Sigmoid colon (tissue), 4 donors: ENCODE measurements at regions not wholly inside any gene's neighbourhood (a gene's known extent, or its start where the extent isn't known, plus 50 kb on each side); places are given as distances from the start of the nearest gene placed in this dataset.

ENCODE experiments used
- EP300 ChIP-seq, 4 donors: sonication (generic); formaldehyde crosslinking; IDR thresholded peaks; one replicate each; pipeline ENCODE4 v1.6.1; 2017; ENCODE audit warnings: antibody characterized with exemption in 4 of 4
- POLR2A ChIP-seq, 2 donors: fragments of 450-650 bp; IDR thresholded peaks; one replicate each; pipeline ENCODE4 v1.6.1; 2016; ENCODE audit warnings: antibody characterized with exemption in 2 of 2, mild to moderate bottlenecking in 2 of 2, moderate library complexity in 2 of 2
- TF ChIP-seq, protein P1 (sequence below), 4 experiments: fragments of 450-650 bp in 3 of 4; fragments of 200-600 bp in 1 of 4; IDR thresholded peaks; one replicate each; pipeline ENCODE4 v1.5.1; 2016 to 2019; ENCODE audit warnings: antibody characterized with exemption in 4 of 4, mild to moderate bottlenecking in 3 of 4, moderate library complexity in 2 of 4

DNA sequence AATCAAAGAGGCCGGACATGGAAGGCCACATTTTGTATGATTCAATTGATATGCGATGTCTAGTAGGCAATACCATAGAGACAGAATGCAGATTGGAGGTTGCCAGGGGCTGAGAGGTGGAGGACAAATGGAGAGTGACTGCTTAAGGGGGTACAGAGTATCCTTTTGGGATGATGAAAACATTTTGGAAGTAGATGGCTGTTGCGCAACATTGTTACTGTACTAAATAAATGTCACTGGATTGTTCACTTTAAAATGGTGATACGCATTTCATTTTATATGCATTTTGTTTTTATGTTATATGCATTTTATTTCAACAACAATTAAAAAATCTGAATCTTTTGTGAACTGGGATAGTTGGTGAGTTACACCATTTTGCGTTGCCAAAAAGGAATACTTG lies 99.7 kb upstream of the AGBL1 start:
- no peak for TF ChIP-seq EP300 (IDR thresholded peaks at IDR 0.05)
- TF ChIP-seq, protein P1, sequence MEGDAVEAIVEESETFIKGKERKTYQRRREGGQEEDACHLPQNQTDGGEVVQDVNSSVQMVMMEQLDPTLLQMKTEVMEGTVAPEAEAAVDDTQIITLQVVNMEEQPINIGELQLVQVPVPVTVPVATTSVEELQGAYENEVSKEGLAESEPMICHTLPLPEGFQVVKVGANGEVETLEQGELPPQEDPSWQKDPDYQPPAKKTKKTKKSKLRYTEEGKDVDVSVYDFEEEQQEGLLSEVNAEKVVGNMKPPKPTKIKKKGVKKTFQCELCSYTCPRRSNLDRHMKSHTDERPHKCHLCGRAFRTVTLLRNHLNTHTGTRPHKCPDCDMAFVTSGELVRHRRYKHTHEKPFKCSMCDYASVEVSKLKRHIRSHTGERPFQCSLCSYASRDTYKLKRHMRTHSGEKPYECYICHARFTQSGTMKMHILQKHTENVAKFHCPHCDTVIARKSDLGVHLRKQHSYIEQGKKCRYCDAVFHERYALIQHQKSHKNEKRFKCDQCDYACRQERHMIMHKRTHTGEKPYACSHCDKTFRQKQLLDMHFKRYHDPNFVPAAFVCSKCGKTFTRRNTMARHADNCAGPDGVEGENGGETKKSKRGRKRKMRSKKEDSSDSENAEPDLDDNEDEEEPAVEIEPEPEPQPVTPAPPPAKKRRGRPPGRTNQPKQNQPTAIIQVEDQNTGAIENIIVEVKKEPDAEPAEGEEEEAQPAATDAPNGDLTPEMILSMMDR (IDR thresholded peaks at IDR 0.05), result no peak
- TF ChIP-seq POLR2A (IDR thresholded peaks at IDR 0.05), result no peak
